Kidney (tissue), 13 donors: ENCODE measurements at regions not wholly inside any gene's neighbourhood (a gene's known extent, or its start where the extent isn't known, plus 50 kb on each side); places are given as distances from the start of the nearest gene placed in this dataset.

Source experiments
- DNase-seq, 5 donors: peaks; one replicate each; pipeline ENCODE4 v3.0.0-alpha.2; 2013 to 2020
- FAIRE-seq: peaks from 2 replicates; lab custom pipeline; 2012; peaks lifted over from hg19 to GRCh38; lab: Jason Lieb, UNC
- H3K27ac ChIP-seq, 2 donors: one replicate each; pipeline ENCODE4 v1.7.0; 2013; ENCODE audit warnings: low read depth in 2 of 2, low read length in 2 of 2, inconsistent platforms in 1 of 2
- H3K27me3 ChIP-seq: one replicate; pipeline ENCODE4 v1.7.1; 2013; ENCODE audit warnings: low read length, inconsistent platforms; ENCODE audit not compliant: control insufficient read depth, insufficient read depth
- H3K36me3 ChIP-seq, 3 donors: one replicate each; pipeline versions ENCODE4 v1.7.0 to v1.7.1; 2013; ENCODE audit warnings: low read length in 3 of 3, control low read depth in 1 of 3, inconsistent platforms in 1 of 3; ENCODE audit not compliant: insufficient read depth in 3 of 3, control insufficient read depth in 2 of 3
- H3K4me1 ChIP-seq, 3 donors: one replicate each; pipeline versions ENCODE4 v1.7.0 to v1.7.1; 2013; ENCODE audit warnings: low read length in 3 of 3, inconsistent platforms in 1 of 3, low read depth in 1 of 3; ENCODE audit not compliant: control insufficient read depth in 2 of 3, insufficient read depth in 2 of 3
- H3K4me3 ChIP-seq, 3 donors: one replicate each; pipeline versions ENCODE4 v1.7.0 to v1.8.1; 2013; ENCODE audit warnings: low read length in 3 of 3, control low read depth in 1 of 3, inconsistent platforms in 1 of 3
- H3K9ac ChIP-seq, 3 donors: one replicate each; pipeline versions ENCODE4 v1.7.0 to v1.7.1; 2013; ENCODE audit warnings: low read length in 3 of 3, control low read depth in 1 of 3, inconsistent platforms in 1 of 3
- H3K9me3 ChIP-seq, 3 donors: one replicate each; pipeline versions ENCODE4 v1.7.0 to v1.7.1; 2013; ENCODE audit warnings: low read length in 3 of 3, control low read depth in 1 of 3, inconsistent platforms in 1 of 3; ENCODE audit not compliant: control insufficient read depth in 2 of 3, insufficient read depth in 1 of 3
- intact Hi-C: fragments of 100-400 bp; cut with DNase I; formaldehyde crosslinking; loops from one replicate; pipeline ENCODE4 v1.11.1; 2022
- TF ChIP-seq, protein P1 (sequence below): IDR thresholded peaks from 3 replicates; pipeline ENCODE4 v1.5.1; 2012; ENCODE audit warnings: mild to moderate bottlenecking, moderate library complexity, borderline replicate concordance; ENCODE audit not compliant: insufficient read depth; ENCODE audit errors: extremely low read depth
- donor health status: control.
- donor health status: control.
- donor health status: control.
- donor health status: control.
- donor health status: control.
- donor health status: DM: yes; HTN: yes; CAD: no.
- donor health status: Normal renal cell carcinoma (clear cell type).

GRCh38 chr10:33126742-33127141, 168.7 kb upstream of the ITGB1 start:
- Histone ChIP-seq H3K27ac (peak overlapping the region in 1 of 2 donors; percentile 63), H3K36me3 (no peaks in the 10 kb centered on the region), H3K27me3 (no peaks in the 10 kb centered on the region), H3K9ac (no peak overlapping the region), H3K9me3 (no peaks in the 10 kb centered on the region), H3K4me1 (peaks cover 0 to 7% (median 4%) of the 10 kb centered on the region in 3 donors), H3K4me3 (no peak overlapping the region)
- DNase-seq, result no peak
- TF ChIP-seq, protein P1, sequence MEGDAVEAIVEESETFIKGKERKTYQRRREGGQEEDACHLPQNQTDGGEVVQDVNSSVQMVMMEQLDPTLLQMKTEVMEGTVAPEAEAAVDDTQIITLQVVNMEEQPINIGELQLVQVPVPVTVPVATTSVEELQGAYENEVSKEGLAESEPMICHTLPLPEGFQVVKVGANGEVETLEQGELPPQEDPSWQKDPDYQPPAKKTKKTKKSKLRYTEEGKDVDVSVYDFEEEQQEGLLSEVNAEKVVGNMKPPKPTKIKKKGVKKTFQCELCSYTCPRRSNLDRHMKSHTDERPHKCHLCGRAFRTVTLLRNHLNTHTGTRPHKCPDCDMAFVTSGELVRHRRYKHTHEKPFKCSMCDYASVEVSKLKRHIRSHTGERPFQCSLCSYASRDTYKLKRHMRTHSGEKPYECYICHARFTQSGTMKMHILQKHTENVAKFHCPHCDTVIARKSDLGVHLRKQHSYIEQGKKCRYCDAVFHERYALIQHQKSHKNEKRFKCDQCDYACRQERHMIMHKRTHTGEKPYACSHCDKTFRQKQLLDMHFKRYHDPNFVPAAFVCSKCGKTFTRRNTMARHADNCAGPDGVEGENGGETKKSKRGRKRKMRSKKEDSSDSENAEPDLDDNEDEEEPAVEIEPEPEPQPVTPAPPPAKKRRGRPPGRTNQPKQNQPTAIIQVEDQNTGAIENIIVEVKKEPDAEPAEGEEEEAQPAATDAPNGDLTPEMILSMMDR, result no peak
- intact Hi-C loops, result no loop called here
- no peak for FAIRE-seq

GRCh38 chr10:33125522-33126517, 167.8 kb upstream of the ITGB1 start:
- H3K4me3 ChIP-seq, result no peak overlapping the region
- TF ChIP-seq, protein P1, result no peak
- H3K9ac ChIP-seq, result no peak overlapping the region
- intact Hi-C loops, result no loop called here
- FAIRE-seq (no peak), DNase-seq (no peak)
- peak overlapping the region; percentile 59 to 90 for H3K27ac ChIP-seq
- no peaks in the 10 kb centered on the region for H3K36me3 ChIP-seq
- H3K27me3 ChIP-seq, result no peaks in the 10 kb centered on the region
- H3K4me1 ChIP-seq, result peaks cover 0 to 7% (median 4%) of the 10 kb centered on the region in 3 donors
- H3K9me3 ChIP-seq, result no peaks in the 10 kb centered on the region

GRCh38 chr10:33125111-33125510, 167.1 kb upstream of the ITGB1 start:
- Histone ChIP-seq H3K36me3 (no peaks in the 10 kb centered on the region), H3K4me3 (no peak overlapping the region), H3K9me3 (no peaks in the 10 kb centered on the region), H3K27ac (peak overlapping the region in 1 of 2 donors; percentile 90), H3K9ac (no peak overlapping the region), H3K27me3 (no peaks in the 10 kb centered on the region), H3K4me1 (peaks cover 0 to 7% (median 4%) of the 10 kb centered on the region in 3 donors)
- TF ChIP-seq, protein P1, result no peak
- intact Hi-C loops, result no loop called here
- DNase-seq, result no peak
- FAIRE-seq, result no peak
